ENCODE measurements at regions not wholly inside any gene's neighbourhood (a gene's known extent, or its start where the extent isn't known, plus 50 kb on each side); places are given as distances from the start of the nearest gene placed in this dataset.

DNA sequence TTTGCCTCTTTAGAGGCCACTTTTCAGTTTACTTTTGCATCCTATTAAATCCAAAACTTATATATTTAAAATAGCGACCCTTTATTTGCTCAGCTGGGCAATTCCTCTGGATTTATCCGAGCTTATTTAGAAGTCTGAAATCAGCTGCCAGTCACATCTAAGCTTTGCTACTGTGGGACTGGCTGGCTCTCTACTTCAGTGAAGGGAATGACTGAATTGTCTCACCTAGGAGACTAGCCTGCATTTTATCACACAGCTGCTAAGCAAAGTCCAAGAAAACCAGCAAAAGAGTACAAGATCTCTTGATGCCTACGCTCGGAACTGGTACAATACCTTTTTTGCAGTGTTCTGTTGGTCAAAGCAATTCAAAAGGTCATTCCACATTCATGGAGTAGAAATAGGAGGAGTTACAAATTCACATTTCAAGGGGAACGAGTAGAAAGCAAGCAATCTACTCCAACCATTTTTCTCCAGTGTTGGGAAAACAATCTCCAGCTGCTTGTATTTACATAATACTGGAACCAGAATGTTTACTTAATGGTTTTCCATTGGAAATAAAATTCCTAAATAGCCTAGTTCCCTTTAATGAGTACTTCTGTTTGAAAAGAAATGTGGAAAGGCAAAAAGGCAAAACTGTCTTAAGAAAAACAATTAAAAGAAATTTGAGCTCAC, 160.2 kb downstream of the MAGEB5 start:
- Histone ChIP-seq H3K4me2 (ENCODE audit: unreplicated experiment) (no peak overlapping the region), H3K9me3 (ENCODE audit: low read depth) (no peaks in the 10 kb centered on the region), H3K79me2 (ENCODE audit: insufficient read depth) (no peaks in the 10 kb centered on the region), H3K9ac (no peak overlapping the region), H4K20me1 (ENCODE audit: insufficient read depth) (no peaks in the 10 kb centered on the region), H3F3A (ENCODE audit: insufficient read depth) (no peaks in the 10 kb centered on the region), H3K4me1 (ENCODE audit: insufficient read depth) (no peaks in the 10 kb centered on the region), H3K36me3 (ENCODE audit: low read depth) (no peaks in the 10 kb centered on the region), H3K9me2 (ENCODE audit: insufficient read depth) (no peaks in the 10 kb centered on the region), H3K4me3 (no peak overlapping the region), H3K27me3 (replicated peaks; ENCODE audit: insufficient read depth) (no peaks in the 10 kb centered on the region), H2AFZ (no peak overlapping the region), H3K27ac (no peak overlapping the region)
- no peak for DNase-seq
- in situ Hi-C loops (cut with MboI), result no loop called here
- WGBS, 2 experiments (ENCODE audit: low coverage in 1 of 2, low lambda C conversion rate in 2 of 2, missing lambda C conversion rate in 2 of 2), result 20 to 33% methylated on average over 5 of the region's 5 CpGs
- no peak for TF ChIP-seq EZH2phosphoT487 (IDR thresholded peaks at IDR 0.05; ENCODE audit: insufficient read depth, low read depth)

DNA sequence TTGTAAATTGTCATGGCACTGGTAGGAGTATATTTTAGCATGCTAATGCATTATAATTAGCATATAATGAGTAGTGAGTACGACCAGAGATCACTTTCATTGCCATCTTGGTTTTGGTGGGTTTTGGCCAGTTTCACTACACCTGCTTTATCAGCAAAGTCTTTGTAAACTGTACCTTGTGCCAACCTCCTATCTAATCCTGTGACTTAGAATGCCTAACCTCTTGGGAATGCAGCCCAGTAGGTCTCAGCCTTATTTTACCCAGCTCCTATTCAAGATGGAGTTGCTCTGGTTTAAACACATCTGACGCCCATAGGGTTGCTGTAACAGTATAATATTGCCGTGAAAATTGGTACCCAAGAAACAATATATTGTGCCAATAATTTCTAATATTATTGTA, 159.4 kb downstream of the MAGEB5 start:
- Histone ChIP-seq H3K79me2 (ENCODE audit: insufficient read depth) (no peaks in the 10 kb centered on the region), H3K4me3 (no peak overlapping the region), H3K4me2 (ENCODE audit: unreplicated experiment) (no peak overlapping the region), H3K9ac (no peak overlapping the region), H4K20me1 (ENCODE audit: insufficient read depth) (no peaks in the 10 kb centered on the region), H2AFZ (no peak overlapping the region), H3K9me2 (ENCODE audit: insufficient read depth) (no peaks in the 10 kb centered on the region), H3K36me3 (ENCODE audit: low read depth) (no peaks in the 10 kb centered on the region), H3K27ac (no peak overlapping the region), H3K9me3 (ENCODE audit: low read depth) (no peaks in the 10 kb centered on the region), H3K4me1 (ENCODE audit: insufficient read depth) (no peaks in the 10 kb centered on the region), H3F3A (ENCODE audit: insufficient read depth) (no peaks in the 10 kb centered on the region), H3K27me3 (replicated peaks; ENCODE audit: insufficient read depth) (no peaks in the 10 kb centered on the region)
- WGBS, 2 experiments (ENCODE audit: low coverage in 1 of 2, low lambda C conversion rate in 2 of 2, missing lambda C conversion rate in 2 of 2), result 17 to 25% methylated on average over 3 of the region's 3 CpGs
- TF ChIP-seq EZH2 (IDR thresholded peaks at IDR 0.05; ENCODE audit: insufficient read depth, poor library complexity, severe bottlenecking) (no peak), EZH2phosphoT487 (IDR thresholded peaks at IDR 0.05; ENCODE audit: insufficient read depth, low read depth) (no peak)
- DNase-seq, result no peak
- in situ Hi-C loops (cut with MboI), result no loop called here

DNA sequence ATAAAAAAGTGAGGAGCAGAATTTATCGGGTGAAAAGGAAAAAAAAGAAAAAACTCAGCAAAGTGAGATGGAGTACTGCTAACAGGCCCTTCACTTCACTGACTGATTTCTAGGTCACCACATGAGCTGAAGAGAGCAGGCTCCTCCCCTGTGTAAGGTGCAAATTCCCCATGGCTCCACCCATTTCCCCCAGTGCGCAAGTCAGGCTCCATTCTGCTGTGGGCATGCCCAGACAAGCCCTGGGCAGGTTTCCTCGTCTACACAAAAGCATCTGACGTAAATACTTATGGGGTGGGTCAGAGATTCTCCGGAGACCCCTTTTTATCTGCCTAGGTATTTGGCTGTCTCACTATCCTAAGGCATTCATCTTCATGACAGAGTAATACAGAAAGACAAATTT, 157.9 kb downstream of the MAGEB5 start:
- Histone ChIP-seq H3F3A (ENCODE audit: insufficient read depth) (no peaks in the 10 kb centered on the region), H4K20me1 (ENCODE audit: insufficient read depth) (no peaks in the 10 kb centered on the region), H3K27ac (no peak overlapping the region), H3K9me2 (ENCODE audit: insufficient read depth) (no peaks in the 10 kb centered on the region), H3K36me3 (ENCODE audit: low read depth) (no peaks in the 10 kb centered on the region), H3K4me3 (no peak overlapping the region), H3K27me3 (replicated peaks; ENCODE audit: insufficient read depth) (no peaks in the 10 kb centered on the region), H3K9ac (no peak overlapping the region), H3K79me2 (ENCODE audit: insufficient read depth) (no peaks in the 10 kb centered on the region), H3K4me1 (ENCODE audit: insufficient read depth) (no peaks in the 10 kb centered on the region), H3K4me2 (ENCODE audit: unreplicated experiment) (no peak overlapping the region), H2AFZ (no peak overlapping the region), H3K9me3 (ENCODE audit: low read depth) (no peaks in the 10 kb centered on the region)
- DNase-seq, result no peak
- in situ Hi-C loops (cut with MboI), result no loop called here
- no peak for TF ChIP-seq EZH2 (IDR thresholded peaks at IDR 0.05; ENCODE audit: insufficient read depth, poor library complexity, severe bottlenecking)
- TF ChIP-seq EZH2phosphoT487 (IDR thresholded peaks at IDR 0.05; ENCODE audit: insufficient read depth, low read depth), result no peak
- WGBS, 2 experiments (ENCODE audit: low coverage in 1 of 2, low lambda C conversion rate in 2 of 2, missing lambda C conversion rate in 2 of 2), result 30 to 33% methylated on average over 5 of the region's 5 CpGs

DNA sequence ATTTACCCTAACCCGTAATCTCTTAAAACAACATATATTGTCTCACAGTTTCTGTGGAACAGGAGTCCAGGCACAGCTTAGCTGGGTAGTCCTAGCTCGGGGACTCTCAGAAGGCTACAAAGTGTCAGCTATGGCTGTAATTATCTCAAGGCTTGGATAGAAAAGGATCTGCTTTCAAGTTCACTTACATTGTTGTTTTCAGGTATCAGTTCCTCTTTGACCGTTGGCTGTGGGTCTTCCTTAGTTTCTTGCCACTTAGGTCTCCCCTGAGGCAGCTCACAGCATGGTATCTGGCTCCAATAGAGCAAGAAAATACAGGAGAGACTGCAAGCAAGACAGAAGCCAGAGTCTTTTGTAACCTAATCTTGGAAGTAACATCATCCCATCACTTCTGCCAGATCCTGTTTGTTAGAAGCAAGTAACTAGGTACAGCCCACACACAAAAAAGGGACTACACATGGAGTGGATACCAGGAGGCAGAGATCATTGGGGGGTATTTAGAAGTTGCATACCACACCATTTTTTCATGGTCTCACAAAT, 137.0 kb downstream of the MAGEB5 start:
- H3K4me3 ChIP-seq, result no peak overlapping the region
- no peaks in the 10 kb centered on the region for H3F3A ChIP-seq (ENCODE audit: insufficient read depth)
- no peaks in the 10 kb centered on the region for H3K36me3 ChIP-seq (ENCODE audit: low read depth)
- H3K27me3 ChIP-seq (replicated peaks; ENCODE audit: insufficient read depth), result no peaks in the 10 kb centered on the region
- no peak overlapping the region for H3K27ac ChIP-seq
- H3K9me2 ChIP-seq (ENCODE audit: insufficient read depth), result no peaks in the 10 kb centered on the region
- in situ Hi-C loops (cut with MboI), result no loop called here
- H3K4me1 ChIP-seq (ENCODE audit: insufficient read depth), result no peaks in the 10 kb centered on the region
- no peaks in the 10 kb centered on the region for H4K20me1 ChIP-seq (ENCODE audit: insufficient read depth)
- TF ChIP-seq EZH2 (IDR thresholded peaks at IDR 0.05; ENCODE audit: insufficient read depth, poor library complexity, severe bottlenecking), result no peak
- no peak for TF ChIP-seq EZH2phosphoT487 (IDR thresholded peaks at IDR 0.05; ENCODE audit: insufficient read depth, low read depth)
- no peak overlapping the region for H2AFZ ChIP-seq
- no peak for DNase-seq
- no peak overlapping the region for H3K9ac ChIP-seq
- no peaks in the 10 kb centered on the region for H3K79me2 ChIP-seq (ENCODE audit: insufficient read depth)
- H3K9me3 ChIP-seq (ENCODE audit: low read depth), result no peaks in the 10 kb centered on the region
- H3K4me2 ChIP-seq (ENCODE audit: unreplicated experiment), result no peak overlapping the region
- 13 to 17% methylated on average over 3 of the region's 3 CpGs for WGBS, 2 experiments (ENCODE audit: low coverage in 1 of 2, low lambda C conversion rate in 2 of 2, missing lambda C conversion rate in 2 of 2)

Data from GM23248 (cell line).